ENCODE measurements at regions not wholly inside any gene's neighbourhood (a gene's known extent, or its start where the extent isn't known, plus 50 kb on each side); places are given as distances from the start of the nearest gene placed in this dataset.

- no peak for DNase-seq
These were observed 888.1 kb downstream of the PDCD6IP start for GRCh38 chr3:34686541-34686940.

- no peak for DNase-seq
These were observed 889.2 kb downstream of the PDCD6IP start for GRCh38 chr3:34687671-34688070.

GRCh38 chr3:34696831-34697230 lies 898.4 kb downstream of the PDCD6IP start:
- no peak for DNase-seq

- DNase-seq: no peak
These were observed 904.6 kb downstream of the PDCD6IP start for GRCh38 chr3:34703053-34703452.

GRCh38 chr3:34724916-34725499 lies 914.3 kb upstream of the ARPP21 start:
- DNase-seq: no peak

- DNase-seq: no peak
These were observed 913.6 kb upstream of the ARPP21 start for GRCh38 chr3:34725774-34726173.

GRCh38 chr3:34727700-34728099 lies 911.6 kb upstream of the ARPP21 start:
- DNase-seq: no peak

GRCh38 chr3:34742151-34742550 lies 897.2 kb upstream of the ARPP21 start:
- DNase-seq: no peak

GRCh38 chr3:34758630-34759261 lies 880.6 kb upstream of the ARPP21 start:
- DNase-seq: no peak

- DNase-seq: no peak
These were observed 861.9 kb upstream of the ARPP21 start for GRCh38 chr3:34777386-34777785.

- DNase-seq: no peak
These were observed 860.2 kb upstream of the ARPP21 start for GRCh38 chr3:34779092-34779491.

- DNase-seq: no peak
These were observed 859.0 kb upstream of the ARPP21 start for GRCh38 chr3:34780294-34780693.

GRCh38 chr3:34780973-34781372 lies 858.4 kb upstream of the ARPP21 start:
- no peak for DNase-seq

GRCh38 chr3:34782871-34783270 lies 856.5 kb upstream of the ARPP21 start:
- peak; percentile 44 to 55 for DNase-seq

GRCh38 chr3:34783876-34784275 lies 855.4 kb upstream of the ARPP21 start:
- no peak for DNase-seq

- no peak for DNase-seq
These were observed 846.3 kb upstream of the ARPP21 start for GRCh38 chr3:34793057-34793456.

- DNase-seq: no peak
These were observed 831.7 kb upstream of the ARPP21 start for GRCh38 chr3:34807611-34808010.

GRCh38 chr3:34808287-34808686 lies 831.0 kb upstream of the ARPP21 start:
- no peak for DNase-seq

GRCh38 chr3:34828847-34829246 lies 810.5 kb upstream of the ARPP21 start:
- DNase-seq: no peak

- no peak for DNase-seq
These were observed 806.3 kb upstream of the ARPP21 start for GRCh38 chr3:34832865-34833508.

- no peak for DNase-seq
These were observed 801.2 kb upstream of the ARPP21 start for GRCh38 chr3:34837848-34838741.

- DNase-seq: no peak
These were observed 796.4 kb upstream of the ARPP21 start for GRCh38 chr3:34842706-34843480.

GRCh38 chr3:34844323-34844620 lies 795.1 kb upstream of the ARPP21 start:
- no peak for DNase-seq

Data from NCI-H187 (cell line).